ENCODE measurements at regions not wholly inside any gene's neighbourhood (a gene's known extent, or its start where the extent isn't known, plus 50 kb on each side); places are given as distances from the start of the nearest gene placed in this dataset.

GRCh38 chrX:129097668-129098067, 425.6 kb downstream of the SMARCA1 start:
- Histone ChIP-seq H3K36me3 (no peaks in the 10 kb centered on the region), H3K4me3 (no peak overlapping the region), H3K4me1 (no peaks in the 10 kb centered on the region), H3K27me3 (no peaks in the 10 kb centered on the region), H3K27ac (no peak overlapping the region), H3K9me3 (no peaks in the 10 kb centered on the region)
- ATAC-seq = no peak
- TF ChIP-seq POLR2AphosphoS5 (IDR thresholded peaks at IDR 0.05) (no peak), EP300 (IDR thresholded peaks at IDR 0.05) (no peak), POLR2A (IDR thresholded peaks at IDR 0.05) (no peak)
- TF ChIP-seq, protein P1, sequence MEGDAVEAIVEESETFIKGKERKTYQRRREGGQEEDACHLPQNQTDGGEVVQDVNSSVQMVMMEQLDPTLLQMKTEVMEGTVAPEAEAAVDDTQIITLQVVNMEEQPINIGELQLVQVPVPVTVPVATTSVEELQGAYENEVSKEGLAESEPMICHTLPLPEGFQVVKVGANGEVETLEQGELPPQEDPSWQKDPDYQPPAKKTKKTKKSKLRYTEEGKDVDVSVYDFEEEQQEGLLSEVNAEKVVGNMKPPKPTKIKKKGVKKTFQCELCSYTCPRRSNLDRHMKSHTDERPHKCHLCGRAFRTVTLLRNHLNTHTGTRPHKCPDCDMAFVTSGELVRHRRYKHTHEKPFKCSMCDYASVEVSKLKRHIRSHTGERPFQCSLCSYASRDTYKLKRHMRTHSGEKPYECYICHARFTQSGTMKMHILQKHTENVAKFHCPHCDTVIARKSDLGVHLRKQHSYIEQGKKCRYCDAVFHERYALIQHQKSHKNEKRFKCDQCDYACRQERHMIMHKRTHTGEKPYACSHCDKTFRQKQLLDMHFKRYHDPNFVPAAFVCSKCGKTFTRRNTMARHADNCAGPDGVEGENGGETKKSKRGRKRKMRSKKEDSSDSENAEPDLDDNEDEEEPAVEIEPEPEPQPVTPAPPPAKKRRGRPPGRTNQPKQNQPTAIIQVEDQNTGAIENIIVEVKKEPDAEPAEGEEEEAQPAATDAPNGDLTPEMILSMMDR (IDR thresholded peaks at IDR 0.05) = no peak

DNA sequence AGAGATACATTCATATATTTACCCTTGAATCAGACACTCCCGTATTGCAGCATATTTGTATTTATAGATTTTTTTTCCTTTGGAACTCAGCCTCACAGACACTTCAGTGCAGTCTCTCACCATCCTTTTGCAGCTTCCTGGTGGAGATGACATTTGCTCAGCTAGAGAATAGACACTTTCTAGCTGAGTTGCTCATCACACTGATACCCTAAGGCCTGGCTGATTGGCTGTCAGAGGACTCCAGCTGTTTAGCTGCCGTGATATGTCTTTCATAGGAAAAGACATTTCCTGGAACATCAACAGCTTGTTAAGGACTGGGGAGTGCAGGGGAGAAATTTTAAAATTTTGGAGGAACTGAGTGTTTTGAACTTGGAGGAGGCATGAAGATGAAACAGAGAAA, 429.6 kb downstream of the SMARCA1 start:
- ATAC-seq = no peak
- no peaks in the 10 kb centered on the region for H3K4me1 ChIP-seq
- WGBS, 2 donors (ENCODE audit: low coverage in 1 of 2) = 80% methylated on average over 1 of the region's 2 CpGs; no CpG with 5 or more reads in 1 of the 2 donors
- H3K27ac ChIP-seq = no peak overlapping the region
- H3K9me3 ChIP-seq = no peaks in the 10 kb centered on the region
- TF ChIP-seq POLR2A (IDR thresholded peaks at IDR 0.05) = no peak
- TF ChIP-seq POLR2AphosphoS5 (IDR thresholded peaks at IDR 0.05) = no peak
- TF ChIP-seq, protein P1 (IDR thresholded peaks at IDR 0.05) = no peak
- TF ChIP-seq EP300 (IDR thresholded peaks at IDR 0.05) = no peak
- no peaks in the 10 kb centered on the region for H3K27me3 ChIP-seq
- no peaks in the 10 kb centered on the region for H3K36me3 ChIP-seq
- no peak overlapping the region for H3K4me3 ChIP-seq

DNA sequence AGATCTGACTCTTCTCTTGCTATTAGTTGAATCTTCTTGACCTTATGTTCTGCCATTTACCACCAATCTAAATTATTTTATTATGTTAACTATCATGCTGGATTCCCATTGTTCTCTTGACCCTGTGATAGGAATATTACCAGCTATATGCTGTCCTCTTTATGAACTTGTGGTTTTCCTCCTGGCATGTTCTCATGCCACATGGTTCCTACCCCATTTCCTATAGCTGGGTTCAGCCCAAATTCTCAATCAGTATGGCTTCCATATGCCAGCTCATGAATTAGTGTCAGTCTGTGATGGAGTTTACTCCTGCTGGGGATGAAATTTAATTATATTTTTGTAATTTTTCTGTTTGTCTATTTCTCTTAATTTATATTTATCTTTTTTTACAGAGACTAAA, 430.5 kb downstream of the SMARCA1 start:
- Histone ChIP-seq H3K9me3 (no peaks in the 10 kb centered on the region), H3K27me3 (no peaks in the 10 kb centered on the region), H3K36me3 (no peaks in the 10 kb centered on the region), H3K27ac (no peak overlapping the region), H3K4me3 (no peak overlapping the region), H3K4me1 (no peaks in the 10 kb centered on the region)
- no peak for ATAC-seq
- TF ChIP-seq, protein P1 (IDR thresholded peaks at IDR 0.05) = no peak
- no peak for TF ChIP-seq POLR2AphosphoS5 (IDR thresholded peaks at IDR 0.05)
- TF ChIP-seq EP300 (IDR thresholded peaks at IDR 0.05) = no peak
- no peak for TF ChIP-seq POLR2A (IDR thresholded peaks at IDR 0.05)

DNA sequence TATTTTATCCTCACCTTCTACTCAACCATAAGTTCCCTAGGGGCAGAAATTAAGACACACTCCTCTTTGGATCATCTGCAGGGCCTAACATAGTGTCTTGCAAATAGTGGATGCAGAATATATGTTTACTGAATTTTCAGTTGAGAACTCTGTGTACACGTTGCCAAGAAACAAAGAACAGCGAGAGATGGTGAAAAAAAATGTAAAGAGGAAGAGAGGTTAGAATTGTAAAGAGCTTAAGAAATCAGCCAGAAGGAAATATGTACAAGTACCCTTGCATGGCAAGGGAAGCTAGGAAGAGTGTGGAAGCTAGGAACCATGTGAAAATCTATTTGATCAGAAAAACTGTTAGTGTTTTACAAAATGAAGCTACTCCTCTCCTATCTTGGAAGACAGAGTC, 431.0 kb downstream of the SMARCA1 start:
- ATAC-seq = no peak
- WGBS, 2 donors (ENCODE audit: low coverage in 1 of 2) = 39% methylated on average over 2 of the region's 2 CpGs; no CpG with 5 or more reads in 1 of the 2 donors
- H3K4me1 ChIP-seq = no peaks in the 10 kb centered on the region
- no peaks in the 10 kb centered on the region for H3K9me3 ChIP-seq
- H3K4me3 ChIP-seq = no peak overlapping the region
- TF ChIP-seq EP300 (IDR thresholded peaks at IDR 0.05) (no peak), POLR2A (IDR thresholded peaks at IDR 0.05) (no peak), POLR2AphosphoS5 (IDR thresholded peaks at IDR 0.05) (no peak)
- TF ChIP-seq, protein P1 (IDR thresholded peaks at IDR 0.05) = no peak
- no peaks in the 10 kb centered on the region for H3K36me3 ChIP-seq
- H3K27me3 ChIP-seq = no peaks in the 10 kb centered on the region
- H3K27ac ChIP-seq = no peak overlapping the region

DNA sequence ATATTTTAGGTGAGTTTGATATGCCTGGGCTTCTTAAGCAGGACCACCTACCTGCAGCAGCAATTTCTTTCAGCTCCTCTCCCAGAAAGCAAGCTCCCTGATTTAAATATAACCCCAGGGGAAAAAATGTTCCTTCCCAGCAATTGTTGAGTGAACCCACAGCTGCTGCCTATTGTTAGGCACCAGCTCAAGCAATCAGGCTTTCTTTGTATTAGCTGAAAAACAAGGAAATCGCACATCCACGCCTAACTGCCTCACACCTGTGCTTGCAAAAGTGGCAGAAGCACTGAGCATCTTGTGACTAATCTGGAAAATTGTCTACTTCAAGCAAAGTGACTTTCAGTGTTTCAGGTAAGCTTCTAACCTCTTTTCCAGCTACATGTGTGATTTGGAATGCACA, 432.2 kb downstream of the SMARCA1 start:
- Histone ChIP-seq H3K27ac (no peak overlapping the region), H3K36me3 (no peaks in the 10 kb centered on the region), H3K27me3 (no peaks in the 10 kb centered on the region), H3K4me1 (no peaks in the 10 kb centered on the region), H3K4me3 (no peak overlapping the region), H3K9me3 (no peaks in the 10 kb centered on the region)
- 40 to 58% methylated on average over 1 to 2 of the region's 2 CpGs for WGBS, 2 donors (ENCODE audit: low coverage in 1 of 2)
- TF ChIP-seq, protein P1 (IDR thresholded peaks at IDR 0.05) = no peak
- TF ChIP-seq EP300 (IDR thresholded peaks at IDR 0.05) (no peak), POLR2A (IDR thresholded peaks at IDR 0.05) (no peak), POLR2AphosphoS5 (IDR thresholded peaks at IDR 0.05) (no peak)
- no peak for ATAC-seq
